ENCODE measurements at regions not wholly inside any gene's neighbourhood (a gene's known extent, or its start where the extent isn't known, plus 50 kb on each side); places are given as distances from the start of the nearest gene placed in this dataset.
"Not testable (repeated sequence)": the region's sequence is repeated elsewhere in the genome, so short reads cannot be mapped to it uniquely, and the experiment has no call there.

- no peak for DNase-seq (ENCODE audit: low read depth)
- H3K4me3 ChIP-seq (ENCODE audit: low read length): no peak overlapping the region
- TF ChIP-seq CTCF (IDR thresholded peaks at IDR 0.05; ENCODE audit: insufficient read depth, low read depth, low read length, missing control alignments): no peak
Observed at GRCh38 chr4:1550122-1551070, 133.7 kb downstream of the FAM53A start.

GRCh38 chr4:1549638-1550035, 134.5 kb downstream of the FAM53A start:
- H3K4me3 ChIP-seq (ENCODE audit: low read length): no peak overlapping the region
- DNase-seq (ENCODE audit: low read depth): no peak
- TF ChIP-seq CTCF (IDR thresholded peaks at IDR 0.05; ENCODE audit: insufficient read depth, low read depth, low read length, missing control alignments): no peak

- peak overlapping the region; percentile 10 for H3K4me3 ChIP-seq (ENCODE audit: low read length)
- peak; percentile 63 for TF ChIP-seq CTCF (IDR thresholded peaks at IDR 0.05; ENCODE audit: insufficient read depth, low read depth, low read length, missing control alignments)
- peak; percentile 3 for DNase-seq (ENCODE audit: low read depth)
Observed at GRCh38 chr4:1548827-1549637, 135.1 kb downstream of the FAM53A start.

GRCh38 chr4:1547856-1548826, 136.0 kb downstream of the FAM53A start:
- TF ChIP-seq CTCF (IDR thresholded peaks at IDR 0.05; ENCODE audit: insufficient read depth, low read depth, low read length, missing control alignments): no peak
- peak overlapping the region; percentile 10 for H3K4me3 ChIP-seq (ENCODE audit: low read length)
- DNase-seq (ENCODE audit: low read depth): no peak

GRCh38 chr4:1547131-1547855, 136.8 kb downstream of the FAM53A start:
- H3K4me3 ChIP-seq (ENCODE audit: low read length): no peak overlapping the region
- no peak for TF ChIP-seq CTCF (IDR thresholded peaks at IDR 0.05; ENCODE audit: insufficient read depth, low read depth, low read length, missing control alignments)
- no peak for DNase-seq (ENCODE audit: low read depth)

GRCh38 chr4:1544861-1545281, 138.6 kb upstream of the NKX1-1 start:
- TF ChIP-seq CTCF (IDR thresholded peaks at IDR 0.05; ENCODE audit: insufficient read depth, low read depth, low read length, missing control alignments): no peak
- H3K4me3 ChIP-seq (ENCODE audit: low read length): no peak overlapping the region
- DNase-seq (ENCODE audit: low read depth): no peak

GRCh38 chr4:1544435-1544834, 138.2 kb upstream of the NKX1-1 start:
- DNase-seq (ENCODE audit: low read depth); H3K4me3 ChIP-seq (ENCODE audit: low read length): not testable (repeated sequence)
